ENCODE measurements at regions not wholly inside any gene's neighbourhood (a gene's known extent, or its start where the extent isn't known, plus 50 kb on each side); places are given as distances from the start of the nearest gene placed in this dataset.

DNA sequence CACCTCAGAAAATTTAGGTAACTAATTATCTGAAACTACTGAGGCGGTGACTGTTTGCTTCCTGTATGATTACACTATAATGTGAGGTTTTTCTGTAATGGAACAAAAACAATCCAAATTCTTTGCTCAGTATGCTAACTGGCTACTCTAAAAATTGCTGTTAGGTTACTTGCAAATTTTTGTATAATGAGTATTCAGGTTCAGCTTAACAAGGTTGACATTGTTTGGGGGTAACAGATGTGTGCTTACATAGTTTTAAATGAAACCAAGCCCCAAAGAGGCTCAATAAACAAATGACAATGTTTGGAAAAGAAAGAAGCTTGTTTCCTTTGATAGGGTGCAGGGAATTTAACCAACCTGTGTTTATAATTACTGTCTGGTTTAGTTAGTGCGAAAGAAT is 414.5 kb upstream of the MDFIC2 start:
- Mint-ChIP-seq H3K27ac (ENCODE audit: unreplicated experiment) (peak overlapping the region; percentile 71), H3K9me3 (ENCODE audit: low read depth) (peaks cover 17% of the 10 kb centered on the region), H3K27me3 (ENCODE audit: low read depth) (no peaks in the 10 kb centered on the region), H3K4me1 (ENCODE audit: low read depth) (peaks cover 44% of the 10 kb centered on the region), H3K4me3 (ENCODE audit: unreplicated experiment) (no peak overlapping the region), H3K36me3 (ENCODE audit: low read depth) (peaks cover 4% of the 10 kb centered on the region)
- TF ChIP-seq, protein P1, sequence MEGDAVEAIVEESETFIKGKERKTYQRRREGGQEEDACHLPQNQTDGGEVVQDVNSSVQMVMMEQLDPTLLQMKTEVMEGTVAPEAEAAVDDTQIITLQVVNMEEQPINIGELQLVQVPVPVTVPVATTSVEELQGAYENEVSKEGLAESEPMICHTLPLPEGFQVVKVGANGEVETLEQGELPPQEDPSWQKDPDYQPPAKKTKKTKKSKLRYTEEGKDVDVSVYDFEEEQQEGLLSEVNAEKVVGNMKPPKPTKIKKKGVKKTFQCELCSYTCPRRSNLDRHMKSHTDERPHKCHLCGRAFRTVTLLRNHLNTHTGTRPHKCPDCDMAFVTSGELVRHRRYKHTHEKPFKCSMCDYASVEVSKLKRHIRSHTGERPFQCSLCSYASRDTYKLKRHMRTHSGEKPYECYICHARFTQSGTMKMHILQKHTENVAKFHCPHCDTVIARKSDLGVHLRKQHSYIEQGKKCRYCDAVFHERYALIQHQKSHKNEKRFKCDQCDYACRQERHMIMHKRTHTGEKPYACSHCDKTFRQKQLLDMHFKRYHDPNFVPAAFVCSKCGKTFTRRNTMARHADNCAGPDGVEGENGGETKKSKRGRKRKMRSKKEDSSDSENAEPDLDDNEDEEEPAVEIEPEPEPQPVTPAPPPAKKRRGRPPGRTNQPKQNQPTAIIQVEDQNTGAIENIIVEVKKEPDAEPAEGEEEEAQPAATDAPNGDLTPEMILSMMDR (IDR thresholded peaks at IDR 0.05) = no peak
- DNase-seq (ENCODE audit: low spot score) = no peak

GRCh38 chr3:70726096-70726938 is 413.9 kb upstream of the MDFIC2 start:
- Mint-ChIP-seq H3K27me3 (ENCODE audit: low read depth) (no peaks in the 10 kb centered on the region), H3K4me3 (ENCODE audit: unreplicated experiment) (no peak overlapping the region), H3K9me3 (ENCODE audit: low read depth) (peaks cover 17% of the 10 kb centered on the region), H3K27ac (ENCODE audit: unreplicated experiment) (peak overlapping the region; percentile 71), H3K36me3 (ENCODE audit: low read depth) (peaks cover 4% of the 10 kb centered on the region), H3K4me1 (ENCODE audit: low read depth) (peaks cover 44% of the 10 kb centered on the region)
- TF ChIP-seq, protein P1 (IDR thresholded peaks at IDR 0.05) = no peak
- DNase-seq (ENCODE audit: low spot score) = no peak

DNA sequence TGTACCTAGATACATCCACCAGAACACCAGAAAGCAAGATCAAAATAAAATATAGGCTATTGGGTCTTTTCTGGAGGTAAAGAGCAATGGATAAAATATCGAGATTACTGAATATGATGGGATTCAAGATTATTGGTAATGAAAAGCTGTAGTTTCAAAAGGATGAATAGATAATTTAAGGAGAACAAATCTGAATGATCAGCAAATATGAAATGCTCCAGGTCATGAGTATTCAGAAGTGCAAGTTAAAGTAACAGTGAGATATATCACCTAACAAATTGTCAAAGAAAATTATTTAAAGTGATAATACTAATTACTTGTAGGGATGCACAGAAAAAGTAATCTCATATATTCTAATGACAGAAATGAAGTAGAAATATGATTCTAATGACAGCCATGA is 409.6 kb upstream of the MDFIC2 start:
- no peak overlapping the region for H3K4me3 Mint-ChIP-seq (ENCODE audit: unreplicated experiment)
- TF ChIP-seq, protein P1 (IDR thresholded peaks at IDR 0.05) = no peak
- no peak for DNase-seq (ENCODE audit: low spot score)
- peaks cover 44% of the 10 kb centered on the region for H3K4me1 Mint-ChIP-seq (ENCODE audit: low read depth)
- H3K9me3 Mint-ChIP-seq (ENCODE audit: low read depth) = peaks cover 17% of the 10 kb centered on the region
- no peaks in the 10 kb centered on the region for H3K27me3 Mint-ChIP-seq (ENCODE audit: low read depth)
- no peak overlapping the region for H3K27ac Mint-ChIP-seq (ENCODE audit: unreplicated experiment)
- H3K36me3 Mint-ChIP-seq (ENCODE audit: low read depth) = peaks cover 4% of the 10 kb centered on the region

- H3K36me3 Mint-ChIP-seq (ENCODE audit: low read depth) = peaks cover 8% of the 10 kb centered on the region
- peak overlapping the region; percentile 6 for H3K27ac Mint-ChIP-seq (ENCODE audit: unreplicated experiment)
- peaks cover 35% of the 10 kb centered on the region for H3K4me1 Mint-ChIP-seq (ENCODE audit: low read depth)
- TF ChIP-seq, protein P1 (IDR thresholded peaks at IDR 0.05) = peak; percentile 88
- H3K27me3 Mint-ChIP-seq (ENCODE audit: low read depth) = no peaks in the 10 kb centered on the region
- H3K4me3 Mint-ChIP-seq (ENCODE audit: unreplicated experiment) = no peak overlapping the region
- H3K9me3 Mint-ChIP-seq (ENCODE audit: low read depth) = peaks cover 11% of the 10 kb centered on the region
- no peak for DNase-seq (ENCODE audit: low spot score)
These were observed 404.4 kb upstream of the MDFIC2 start for GRCh38 chr3:70716832-70717231.

- no peak overlapping the region for H3K27ac Mint-ChIP-seq (ENCODE audit: unreplicated experiment)
- TF ChIP-seq, protein P1 (IDR thresholded peaks at IDR 0.05) = no peak
- no peaks in the 10 kb centered on the region for H3K27me3 Mint-ChIP-seq (ENCODE audit: low read depth)
- no peak overlapping the region for H3K4me3 Mint-ChIP-seq (ENCODE audit: unreplicated experiment)
- H3K4me1 Mint-ChIP-seq (ENCODE audit: low read depth) = peaks cover 9% of the 10 kb centered on the region
- no peak for DNase-seq (ENCODE audit: low spot score)
- H3K9me3 Mint-ChIP-seq (ENCODE audit: low read depth) = peaks cover 12% of the 10 kb centered on the region
- H3K36me3 Mint-ChIP-seq (ENCODE audit: low read depth) = peaks cover 10% of the 10 kb centered on the region
These were observed 400.1 kb upstream of the MDFIC2 start for GRCh38 chr3:70712449-70713082.
